ENCODE measurements at regions not wholly inside any gene's neighbourhood (a gene's known extent, or its start where the extent isn't known, plus 50 kb on each side); places are given as distances from the start of the nearest gene placed in this dataset.
"Not testable (repeated sequence)": the region's sequence is repeated elsewhere in the genome, so short reads cannot be mapped to it uniquely, and the experiment has no call there.

GRCh38 chr17:20873688-20874328 lies 169.0 kb downstream of the USP22 start:
- FAIRE-seq; CTCF ChIA-PET; H3K4me1 ChIP-seq; H3K27ac ChIP-seq; H3K9me3 ChIP-seq; POLR2A ChIA-PET; ATAC-seq; DNase-seq (ENCODE audit: low read depth in 1 of 2, low spot score in 1 of 2); H3K4me3 ChIP-seq; H3K4me2 ChIP-seq: not testable (repeated sequence)
- WGBS (ENCODE audit: missing lambda C conversion rate), result 26% methylated on average over 5 of the region's 5 CpGs
- TF ChIP-seq RNF2 (IDR thresholded peaks at IDR 0.05; ENCODE audit: borderline replicate concordance, low read depth) (peak; percentile 74), CBX8 (IDR thresholded peaks at IDR 0.05) (peak; percentile 92), ZFP36 (IDR thresholded peaks at IDR 0.05; ENCODE audit: borderline replicate concordance, partially characterized antibody) (peak; percentile 24)

GRCh38 chr17:20877384-20877783 lies 165.4 kb downstream of the USP22 start:
- POLR2A ChIA-PET; DNase-seq (ENCODE audit: low read depth in 1 of 2, low spot score in 1 of 2); H3K4me3 ChIP-seq; ATAC-seq; H3K27ac ChIP-seq; H3K9me3 ChIP-seq; CTCF ChIA-PET; H3K4me2 ChIP-seq; H3K4me1 ChIP-seq; FAIRE-seq: not testable (repeated sequence)
- 12% methylated on average over 1 of the region's 1 CpG for WGBS (ENCODE audit: missing lambda C conversion rate)

GRCh38 chr17:20890338-20890737 lies 152.5 kb downstream of the USP22 start:
- no peak overlapping the region for H3K4me3 ChIP-seq
- no peaks in the 10 kb centered on the region for H3K4me1 ChIP-seq
- TF ChIP-seq KDM5A (IDR thresholded peaks at IDR 0.05), result no peak
- TF ChIP-seq HOXB13 (CRISPR knock-in tag; IDR thresholded peaks at IDR 0.05; ENCODE audit: low read depth), result no peak
- no peak for TF ChIP-seq TFCP2L1 (CRISPR knock-in tag; IDR thresholded peaks at IDR 0.05)
- TF ChIP-seq HEYL (CRISPR knock-in tag; IDR thresholded peaks at IDR 0.05), result no peak
- no peak for TF ChIP-seq KDM1A (IDR thresholded peaks at IDR 0.05; ENCODE audit: low read depth)
- no peak for TF ChIP-seq JUNB (IDR thresholded peaks at IDR 0.05)
- no peak for TF ChIP-seq FOSB (CRISPR knock-in tag; IDR thresholded peaks at IDR 0.05)
- TF ChIP-seq PBX3 (IDR thresholded peaks at IDR 0.05), result no peak
- TF ChIP-seq REST (IDR thresholded peaks at IDR 0.05), result no peak
- no peak for TF ChIP-seq MYC (IDR thresholded peaks at IDR 0.05; ENCODE audit: borderline replicate concordance, low read length)
- no peak for TF ChIP-seq FOXS1 (CRISPR knock-in tag; IDR thresholded peaks at IDR 0.05)
- WGBS (ENCODE audit: missing lambda C conversion rate), result 49% methylated on average over 2 of the region's 2 CpGs
- FAIRE-seq, result no peak
- ATAC-seq, result no peak
- H3K27ac ChIP-seq, result no peak overlapping the region
- no peak overlapping the region for H3K4me2 ChIP-seq
- DNase-seq (ENCODE audit: low read depth in 1 of 2, low spot score in 1 of 2), result no peak
- POLR2A ChIA-PET, result no interaction called here
- CTCF ChIA-PET, result no interaction called here
- H3K9me3 ChIP-seq, result no peaks in the 10 kb centered on the region

GRCh38 chr17:20895426-20895825 lies 147.4 kb downstream of the USP22 start:
- POLR2A ChIA-PET; H3K4me1 ChIP-seq; H3K27ac ChIP-seq; ATAC-seq; FAIRE-seq; H3K4me3 ChIP-seq; H3K9me3 ChIP-seq; H3K4me2 ChIP-seq; DNase-seq (ENCODE audit: low read depth in 1 of 2, low spot score in 1 of 2): not testable (repeated sequence)
- 82% methylated on average over 18 of the region's 18 CpGs for WGBS (ENCODE audit: missing lambda C conversion rate)
- CTCF ChIA-PET, result interaction anchor here (1.5 kb wide), 1 partner anchor 98 kb away, joined by 10 read pairs; no protein-coding TSS in a partner anchor

All from A549 (cell line).